Type B pancreatic cell (in vitro differentiated cells): ENCODE measurements at regions not wholly inside any gene's neighbourhood (a gene's known extent, or its start where the extent isn't known, plus 50 kb on each side); places are given as distances from the start of the nearest gene placed in this dataset.

Experiments used
- DNase-seq: peaks from one replicate; pipeline ENCODE4 v3.0.0; 2021; ENCODE audit warnings: mixed read lengths; ENCODE audit not compliant: unreplicated experiment; ENCODE audit errors: extremely low spot score
- H3K27ac Mint-ChIP-seq: 2 replicates; pipeline ENCODE4 v1.8.0; 2021; ENCODE audit warnings: mild to moderate bottlenecking, mixed read lengths
- H3K27me3 Mint-ChIP-seq: 2 replicates; pipeline ENCODE4 v1.8.0; 2021; ENCODE audit warnings: mixed read lengths
- H3K36me3 Mint-ChIP-seq: 2 replicates; pipeline ENCODE4 v1.8.0; 2021; ENCODE audit warnings: mixed read lengths
- H3K4me1 Mint-ChIP-seq: one replicate; pipeline ENCODE4 v1.8.0; 2021; ENCODE audit warnings: mixed read lengths; ENCODE audit not compliant: unreplicated experiment
- H3K4me3 Mint-ChIP-seq: 2 replicates; pipeline ENCODE4 v1.8.0; 2021; ENCODE audit warnings: mild to moderate bottlenecking, mixed read lengths
- H3K9me3 Mint-ChIP-seq: 2 replicates; pipeline ENCODE4 v1.8.0; 2021; ENCODE audit warnings: mixed read lengths
- CTCF ChIP-seq: fragments of 200-600 bp; sonication (generic); conservative IDR thresholded peaks from 2 replicates; pipeline ENCODE4 v1.5.0; 2021; ENCODE audit warnings: antibody characterized with exemption, mild to moderate bottlenecking

GRCh38 chr5:123830575-123830974, 318.6 kb downstream of the CSNK1G3 start:
- no peak for DNase-seq
- Mint-ChIP-seq H3K36me3 (no peaks in the 10 kb centered on the region), H3K27me3 (peaks cover 2% of the 10 kb centered on the region), H3K27ac (no peak overlapping the region), H3K4me1 (peaks cover 6% of the 10 kb centered on the region), H3K9me3 (peaks cover 4% of the 10 kb centered on the region), H3K4me3 (no peak overlapping the region)
- no peak for TF ChIP-seq CTCF

GRCh38 chr5:123827811-123828210, 315.8 kb downstream of the CSNK1G3 start:
- H3K4me3 Mint-ChIP-seq: no peak overlapping the region
- H3K27ac Mint-ChIP-seq: no peak overlapping the region
- H3K27me3 Mint-ChIP-seq: peaks cover 2% of the 10 kb centered on the region
- no peaks in the 10 kb centered on the region for H3K36me3 Mint-ChIP-seq
- H3K9me3 Mint-ChIP-seq: peaks cover 4% of the 10 kb centered on the region
- no peak for DNase-seq
- no peak for TF ChIP-seq CTCF
- H3K4me1 Mint-ChIP-seq: no peaks in the 10 kb centered on the region

- no peak overlapping the region for H3K4me3 Mint-ChIP-seq
- no peaks in the 10 kb centered on the region for H3K36me3 Mint-ChIP-seq
- no peak overlapping the region for H3K27ac Mint-ChIP-seq
- peaks cover 24% of the 10 kb centered on the region for H3K4me1 Mint-ChIP-seq
- no peak for DNase-seq
- no peak for TF ChIP-seq CTCF
- H3K9me3 Mint-ChIP-seq: no peaks in the 10 kb centered on the region
- peaks cover 48% of the 10 kb centered on the region for H3K27me3 Mint-ChIP-seq
Observed at GRCh38 chr5:123819833-123820232, 307.9 kb downstream of the CSNK1G3 start.

GRCh38 chr5:123819386-123819785, 307.4 kb downstream of the CSNK1G3 start:
- Mint-ChIP-seq H3K4me1 (peaks cover 29% of the 10 kb centered on the region), H3K4me3 (no peak overlapping the region), H3K27ac (no peak overlapping the region), H3K36me3 (no peaks in the 10 kb centered on the region), H3K27me3 (peaks cover 53% of the 10 kb centered on the region), H3K9me3 (no peaks in the 10 kb centered on the region)
- no peak for DNase-seq
- TF ChIP-seq CTCF: no peak

- TF ChIP-seq CTCF: no peak
- no peaks in the 10 kb centered on the region for H3K9me3 Mint-ChIP-seq
- DNase-seq: no peak
- H3K4me1 Mint-ChIP-seq: peaks cover 41% of the 10 kb centered on the region
- no peak overlapping the region for H3K4me3 Mint-ChIP-seq
- no peaks in the 10 kb centered on the region for H3K36me3 Mint-ChIP-seq
- H3K27me3 Mint-ChIP-seq: peaks cover 68% of the 10 kb centered on the region
- H3K27ac Mint-ChIP-seq: no peak overlapping the region
Observed at GRCh38 chr5:123817267-123817666, 305.3 kb downstream of the CSNK1G3 start.

- TF ChIP-seq CTCF: no peak
- H3K27me3 Mint-ChIP-seq: peaks cover 52% of the 10 kb centered on the region
- H3K4me3 Mint-ChIP-seq: peak overlapping the region; percentile 18
- no peak overlapping the region for H3K27ac Mint-ChIP-seq
- H3K9me3 Mint-ChIP-seq: no peaks in the 10 kb centered on the region
- H3K4me1 Mint-ChIP-seq: peaks cover 54% of the 10 kb centered on the region
- no peaks in the 10 kb centered on the region for H3K36me3 Mint-ChIP-seq
- DNase-seq: no peak
Observed at GRCh38 chr5:123814801-123815470, 303.0 kb downstream of the CSNK1G3 start.
